Tibial artery (tissue), 4 donors: ENCODE measurements at regions not wholly inside any gene's neighbourhood (a gene's known extent, or its start where the extent isn't known, plus 50 kb on each side); places are given as distances from the start of the nearest gene placed in this dataset.

Experiments
- DNase-seq, 2 donors: peaks; one replicate each; pipeline ENCODE4 v3.0.0-alpha.2; 2019
- H3K27ac ChIP-seq, 2 donors: fragments of 200-600 bp; sonication (generic) in 1 of 2; 1 replicate in 1 of 2; 2 replicates in 1 of 2; pipeline ENCODE4 v1.5.1; 2018 to 2019; ENCODE audit warnings: mild to moderate bottlenecking in 1 of 2
- H3K27me3 ChIP-seq, 2 donors: fragments of 200-600 bp; sonication (generic) in 1 of 2; one replicate each; pipeline versions ENCODE4 v1.5.1 to v1.6.0; 2016 to 2019
- H3K36me3 ChIP-seq, 3 donors: fragments of 200-600 bp; sonication (generic) in 2 of 3; one replicate each; pipeline ENCODE4 v1.5.1; 2016 to 2019; ENCODE audit warnings: mild to moderate bottlenecking in 2 of 3
- H3K4me1 ChIP-seq, 4 donors: fragments of 200-600 bp; sonication (generic) in 2 of 4; 1 replicate in 3 of 4; 2 replicates in 1 of 4; pipeline ENCODE4 v1.5.1; 2016 to 2019
- H3K4me3 ChIP-seq, 2 donors: fragments of 200-600 bp; sonication (generic) in 1 of 2; 1 replicate in 1 of 2; 2 replicates in 1 of 2; pipeline ENCODE4 v1.5.1; 2018 to 2019; ENCODE audit warnings: mild to moderate bottlenecking in 2 of 2
- H3K9me3 ChIP-seq, 3 donors: fragments of 200-600 bp; sonication (generic) in 1 of 3; one replicate each; pipeline ENCODE4 v1.5.1; 2016 to 2019
- CTCF ChIP-seq, 2 experiments: fragments of 200-600 bp in 1 of 2; fragments of 450-650 bp in 1 of 2; IDR thresholded peaks; one replicate each; pipeline ENCODE4 v1.5.1; 2017 to 2019; ENCODE audit warnings: antibody characterized with exemption in 2 of 2, mild to moderate bottlenecking in 1 of 2, moderate library complexity in 1 of 2
- intact Hi-C: fragments of 100-400 bp; cut with DNase I; formaldehyde crosslinking; loops from one replicate; pipeline ENCODE4 v1.15.0; 2023; ENCODE audit warnings: low total_unique reads

DNA sequence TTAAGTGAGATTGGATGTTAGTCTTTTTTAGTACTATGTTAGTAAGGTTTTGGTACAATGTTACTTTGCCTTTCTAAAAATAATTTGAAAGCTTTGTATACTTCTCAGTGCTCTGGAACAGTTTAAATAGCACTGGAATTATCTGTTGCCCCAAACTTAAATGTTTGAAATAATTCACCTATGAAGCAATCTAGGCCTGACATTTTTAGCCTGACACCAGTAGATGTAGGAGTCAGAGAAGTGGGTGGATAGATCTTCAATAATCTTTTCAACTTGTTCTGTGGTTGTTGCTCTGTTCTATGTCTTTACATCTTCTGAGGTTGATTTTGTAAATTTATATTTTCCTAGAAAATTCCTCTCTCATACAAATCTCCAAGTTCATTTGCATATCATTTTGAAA is 103.1 kb upstream of the ADGRF1 start:
- intact Hi-C loops: no loop called here
- Histone ChIP-seq H3K27me3 (no peaks in the 10 kb centered on the region), H3K9me3 (no peaks in the 10 kb centered on the region), H3K4me3 (no peak overlapping the region), H3K27ac (no peak overlapping the region), H3K36me3 (no peaks in the 10 kb centered on the region), H3K4me1 (no peaks in the 10 kb centered on the region)
- TF ChIP-seq CTCF (IDR thresholded peaks at IDR 0.05): no peak
- no peak for DNase-seq

DNA sequence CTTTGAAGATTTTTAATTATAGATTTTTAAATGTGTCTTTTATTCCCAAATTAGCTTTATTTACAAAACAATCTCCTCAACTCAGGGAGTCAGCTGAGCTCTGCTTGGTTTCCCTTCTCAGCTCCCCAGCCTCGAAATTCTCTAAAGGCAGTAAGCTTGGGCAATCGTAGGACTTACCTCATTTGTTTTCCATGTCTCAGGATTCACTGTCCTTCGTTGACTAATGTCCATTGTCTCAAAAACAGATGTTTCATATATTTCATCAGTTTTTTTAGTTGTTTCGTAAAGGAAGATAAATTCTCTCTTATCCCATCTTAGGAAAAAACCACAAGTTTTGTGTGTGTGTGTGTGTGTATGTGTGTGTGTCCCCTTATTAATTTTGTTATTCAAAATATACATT is 102.2 kb upstream of the ADGRF1 start:
- no peaks in the 10 kb centered on the region for H3K4me1 ChIP-seq
- no peak for DNase-seq
- intact Hi-C loops: no loop called here
- TF ChIP-seq CTCF (IDR thresholded peaks at IDR 0.05): no peak
- H3K36me3 ChIP-seq: no peaks in the 10 kb centered on the region
- no peaks in the 10 kb centered on the region for H3K9me3 ChIP-seq
- no peaks in the 10 kb centered on the region for H3K27me3 ChIP-seq
- H3K4me3 ChIP-seq: no peak overlapping the region
- H3K27ac ChIP-seq: no peak overlapping the region

GRCh38 chr6:47141963-47142362 is 99.8 kb upstream of the ADGRF1 start:
- no peaks in the 10 kb centered on the region for H3K4me1 ChIP-seq
- intact Hi-C loops: no loop called here

GRCh38 chr6:47141171-47141570 is 99.0 kb upstream of the ADGRF1 start:
- H3K4me1 ChIP-seq: no peaks in the 10 kb centered on the region
- no peak overlapping the region for H3K4me3 ChIP-seq
- no peak for DNase-seq
- no peaks in the 10 kb centered on the region for H3K27me3 ChIP-seq
- intact Hi-C loops: no loop called here
- H3K36me3 ChIP-seq: no peaks in the 10 kb centered on the region
- TF ChIP-seq CTCF (IDR thresholded peaks at IDR 0.05): no peak
- H3K27ac ChIP-seq: no peak overlapping the region
- H3K9me3 ChIP-seq: no peaks in the 10 kb centered on the region

More at GRCh38 chr6:47141963-47142362, 99.8 kb upstream of the ADGRF1 start:
- TF ChIP-seq CTCF (IDR thresholded peaks at IDR 0.05): no peak
- no peaks in the 10 kb centered on the region for H3K27me3 ChIP-seq
- no peaks in the 10 kb centered on the region for H3K9me3 ChIP-seq
- no peaks in the 10 kb centered on the region for H3K36me3 ChIP-seq
- no peak for DNase-seq
- H3K27ac ChIP-seq: no peak overlapping the region
- H3K4me3 ChIP-seq: no peak overlapping the region

- Histone ChIP-seq H3K9me3 (no peaks in the 10 kb centered on the region), H3K4me1 (no peaks in the 10 kb centered on the region), H3K27ac (no peak overlapping the region), H3K36me3 (no peaks in the 10 kb centered on the region), H3K4me3 (no peak overlapping the region), H3K27me3 (no peaks in the 10 kb centered on the region)
- intact Hi-C loops: no loop called here
- TF ChIP-seq CTCF (IDR thresholded peaks at IDR 0.05): no peak
- no peak for DNase-seq
These were observed 95.9 kb upstream of the ADGRF1 start for GRCh38 chr6:47138046-47138445.

DNA sequence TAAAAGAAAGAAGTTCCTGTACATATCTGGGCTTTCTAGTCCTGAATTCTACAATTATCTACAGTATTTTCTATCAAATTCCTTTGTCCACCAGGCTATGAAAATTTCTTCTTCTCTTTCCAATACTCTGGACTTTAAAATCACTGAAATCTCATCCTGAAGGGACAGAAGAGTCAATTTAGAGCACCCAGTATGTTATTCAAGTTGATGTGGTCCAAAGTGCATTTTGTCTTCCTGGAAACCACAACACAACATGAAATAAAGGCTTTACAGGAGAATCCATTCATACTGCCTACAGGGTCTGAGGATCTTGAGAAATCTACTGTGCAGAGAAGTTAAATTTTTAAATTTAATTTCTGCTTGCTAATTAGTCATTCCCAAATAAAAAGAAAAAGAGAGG is 94.9 kb upstream of the ADGRF1 start:
- H3K36me3 ChIP-seq: no peaks in the 10 kb centered on the region
- no peak overlapping the region for H3K27ac ChIP-seq
- no peak overlapping the region for H3K4me3 ChIP-seq
- intact Hi-C loops: no loop called here
- DNase-seq: no peak
- no peaks in the 10 kb centered on the region for H3K9me3 ChIP-seq
- H3K4me1 ChIP-seq: no peaks in the 10 kb centered on the region
- no peaks in the 10 kb centered on the region for H3K27me3 ChIP-seq
- no peak for TF ChIP-seq CTCF (IDR thresholded peaks at IDR 0.05)
